MCF 10A (cell line): ENCODE measurements at regions not wholly inside any gene's neighbourhood (a gene's known extent, or its start where the extent isn't known, plus 50 kb on each side); places are given as distances from the start of the nearest gene placed in this dataset.

Source experiments
- BruUV-seq: library from RNA; stranded (reverse); fragments of 400-500 nt; replicated peaks from 2 replicates; lab custom pipeline; 2021; lab: Mats Ljungman, UMichigan
- CTCF ChIA-PET: fragments of 300-600 bp; sonication (Branson Sonifier 250); formaldehyde crosslinking; extraction: SDS; loops from one replicate; lab custom pipeline; 2021; ENCODE audit warnings: antibody characterized with exemption, inconsistent platforms; lab: Yijun Ruan, JAX
- POLR2A ChIA-PET: fragments of 300-600, 350-650 bp; sonication (Branson Sonifier 250); formaldehyde crosslinking; extraction: SDS; loops from one replicate; lab custom pipeline; 2020; ENCODE audit warnings: antibody characterized with exemption, inconsistent platforms; lab: Yijun Ruan, JAX
- DNase-seq: peaks from one replicate; pipeline ENCODE4 v3.0.0-alpha.2; 2018; ENCODE audit not compliant: unreplicated experiment
- H3K27ac Mint-ChIP-seq: one replicate; pipeline ENCODE4 v1.8.0; 2022; ENCODE audit warnings: mild to moderate bottlenecking, low read depth, mixed read lengths; ENCODE audit not compliant: unreplicated experiment
- H3K27me3 Mint-ChIP-seq: one replicate; pipeline ENCODE4 v1.8.0; 2022; ENCODE audit warnings: mixed read lengths; ENCODE audit not compliant: insufficient read depth, unreplicated experiment
- H3K36me3 Mint-ChIP-seq: one replicate; pipeline ENCODE4 v1.8.0; 2022; ENCODE audit warnings: mild to moderate bottlenecking, moderate library complexity, mixed read lengths; ENCODE audit not compliant: insufficient read depth, unreplicated experiment
- H3K4me1 Mint-ChIP-seq: one replicate; pipeline ENCODE4 v1.8.0; 2022; ENCODE audit warnings: mixed read lengths; ENCODE audit not compliant: insufficient read depth, unreplicated experiment
- H3K4me3 Mint-ChIP-seq: one replicate; pipeline ENCODE4 v1.8.0; 2022; ENCODE audit warnings: mild to moderate bottlenecking, moderate library complexity, mixed read lengths; ENCODE audit not compliant: unreplicated experiment
- H3K9me3 Mint-ChIP-seq: one replicate; pipeline ENCODE4 v1.8.0; 2022; ENCODE audit warnings: mixed read lengths; ENCODE audit not compliant: unreplicated experiment
- intact Hi-C: fragments of 100-400 bp; cut with micrococcal nuclease; formaldehyde crosslinking; loops from 2 replicates; pipeline ENCODE4 v1.14.1; 2022
- TF ChIP-seq, protein P1 (sequence below): fragments of 200-600 bp; IDR thresholded peaks from one replicate; pipeline ENCODE4 v1.8.0; 2022; ENCODE audit warnings: antibody characterized with exemption, mild to moderate bottlenecking; ENCODE audit not compliant: unreplicated experiment

DNA sequence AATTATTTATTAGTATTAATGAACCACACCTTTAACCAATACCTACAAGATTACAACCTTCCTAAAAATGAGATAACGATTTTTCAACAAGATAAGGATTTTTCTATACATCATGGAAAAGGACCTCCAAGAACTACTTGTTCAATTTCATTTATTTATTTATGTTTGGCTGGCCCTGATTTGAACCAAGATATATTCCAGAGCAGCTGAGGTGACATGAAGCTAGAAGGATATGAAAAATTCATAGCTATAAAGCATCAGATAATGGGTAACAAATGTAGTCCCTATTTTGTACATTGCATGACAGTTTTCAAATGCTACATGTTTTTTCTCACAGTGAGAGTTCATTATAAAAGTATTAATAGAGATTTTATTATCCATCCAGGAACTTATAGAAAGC lies 798.5 kb upstream of the ARRDC3 start:
- Mint-ChIP-seq H3K4me3 (no peak overlapping the region), H3K4me1 (no peaks in the 10 kb centered on the region), H3K36me3 (no peaks in the 10 kb centered on the region), H3K9me3 (no peaks in the 10 kb centered on the region), H3K27me3 (peaks cover 58% of the 10 kb centered on the region), H3K27ac (no peak overlapping the region)
- BruUV-seq: no TSS peak
- DNase-seq: no peak
- TF ChIP-seq, protein P1, sequence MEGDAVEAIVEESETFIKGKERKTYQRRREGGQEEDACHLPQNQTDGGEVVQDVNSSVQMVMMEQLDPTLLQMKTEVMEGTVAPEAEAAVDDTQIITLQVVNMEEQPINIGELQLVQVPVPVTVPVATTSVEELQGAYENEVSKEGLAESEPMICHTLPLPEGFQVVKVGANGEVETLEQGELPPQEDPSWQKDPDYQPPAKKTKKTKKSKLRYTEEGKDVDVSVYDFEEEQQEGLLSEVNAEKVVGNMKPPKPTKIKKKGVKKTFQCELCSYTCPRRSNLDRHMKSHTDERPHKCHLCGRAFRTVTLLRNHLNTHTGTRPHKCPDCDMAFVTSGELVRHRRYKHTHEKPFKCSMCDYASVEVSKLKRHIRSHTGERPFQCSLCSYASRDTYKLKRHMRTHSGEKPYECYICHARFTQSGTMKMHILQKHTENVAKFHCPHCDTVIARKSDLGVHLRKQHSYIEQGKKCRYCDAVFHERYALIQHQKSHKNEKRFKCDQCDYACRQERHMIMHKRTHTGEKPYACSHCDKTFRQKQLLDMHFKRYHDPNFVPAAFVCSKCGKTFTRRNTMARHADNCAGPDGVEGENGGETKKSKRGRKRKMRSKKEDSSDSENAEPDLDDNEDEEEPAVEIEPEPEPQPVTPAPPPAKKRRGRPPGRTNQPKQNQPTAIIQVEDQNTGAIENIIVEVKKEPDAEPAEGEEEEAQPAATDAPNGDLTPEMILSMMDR: no peak
- intact Hi-C loops: no loop called here
- ChIA-PET CTCF (no interaction called here), POLR2A (no interaction called here)

DNA sequence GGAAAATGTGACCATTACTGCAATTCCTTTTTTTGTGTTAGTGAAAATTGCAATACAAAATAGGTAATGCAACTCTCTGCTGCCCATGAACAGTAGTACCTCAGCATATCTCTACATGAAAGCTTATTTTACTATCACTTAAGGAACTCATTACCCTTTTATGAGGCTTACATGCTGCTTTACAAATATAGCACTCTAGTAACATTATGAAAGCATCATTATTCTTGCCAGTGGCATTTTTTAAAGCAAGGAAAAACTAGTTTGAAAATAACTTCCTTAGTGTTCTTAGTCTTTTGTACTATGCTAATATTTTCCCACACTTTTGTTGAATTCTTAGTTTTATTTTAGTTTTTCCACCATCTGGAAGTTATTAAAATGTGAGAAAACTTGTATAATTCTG lies 797.3 kb upstream of the ARRDC3 start:
- no peak for DNase-seq
- intact Hi-C loops: no loop called here
- H3K4me1 Mint-ChIP-seq: no peaks in the 10 kb centered on the region
- no peak overlapping the region for H3K4me3 Mint-ChIP-seq
- POLR2A ChIA-PET: no interaction called here
- BruUV-seq: no TSS peak
- CTCF ChIA-PET: no interaction called here
- TF ChIP-seq, protein P1: no peak
- H3K36me3 Mint-ChIP-seq: no peaks in the 10 kb centered on the region
- H3K9me3 Mint-ChIP-seq: no peaks in the 10 kb centered on the region
- H3K27ac Mint-ChIP-seq: no peak overlapping the region
- H3K27me3 Mint-ChIP-seq: peaks cover 48% of the 10 kb centered on the region

DNA sequence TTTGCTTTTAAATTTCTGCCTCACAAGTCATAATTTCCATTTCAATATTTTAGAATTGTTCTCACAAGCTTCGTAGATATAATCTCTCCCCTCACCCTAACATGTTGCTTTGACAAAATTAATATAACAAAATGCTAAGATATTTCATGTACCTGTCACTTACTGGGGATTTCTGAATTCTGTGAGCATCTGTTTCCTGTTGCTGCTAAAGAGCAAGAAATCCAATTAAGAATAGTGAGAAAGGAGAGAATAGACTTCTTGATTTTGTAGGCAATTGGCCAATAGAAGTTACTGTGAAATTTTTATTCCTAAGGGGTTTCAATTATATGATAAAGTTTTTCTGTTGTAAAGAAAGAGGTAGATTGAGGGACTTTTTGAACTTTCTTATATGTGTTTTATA lies 796.5 kb upstream of the ARRDC3 start:
- no peak for DNase-seq
- H3K27me3 Mint-ChIP-seq: peaks cover 53% of the 10 kb centered on the region
- POLR2A ChIA-PET: no interaction called here
- TF ChIP-seq, protein P1: no peak
- no peaks in the 10 kb centered on the region for H3K4me1 Mint-ChIP-seq
- intact Hi-C loops: no loop called here
- H3K9me3 Mint-ChIP-seq: no peaks in the 10 kb centered on the region
- no TSS peak for BruUV-seq
- CTCF ChIA-PET: no interaction called here
- no peak overlapping the region for H3K27ac Mint-ChIP-seq
- H3K36me3 Mint-ChIP-seq: no peaks in the 10 kb centered on the region
- H3K4me3 Mint-ChIP-seq: no peak overlapping the region

DNA sequence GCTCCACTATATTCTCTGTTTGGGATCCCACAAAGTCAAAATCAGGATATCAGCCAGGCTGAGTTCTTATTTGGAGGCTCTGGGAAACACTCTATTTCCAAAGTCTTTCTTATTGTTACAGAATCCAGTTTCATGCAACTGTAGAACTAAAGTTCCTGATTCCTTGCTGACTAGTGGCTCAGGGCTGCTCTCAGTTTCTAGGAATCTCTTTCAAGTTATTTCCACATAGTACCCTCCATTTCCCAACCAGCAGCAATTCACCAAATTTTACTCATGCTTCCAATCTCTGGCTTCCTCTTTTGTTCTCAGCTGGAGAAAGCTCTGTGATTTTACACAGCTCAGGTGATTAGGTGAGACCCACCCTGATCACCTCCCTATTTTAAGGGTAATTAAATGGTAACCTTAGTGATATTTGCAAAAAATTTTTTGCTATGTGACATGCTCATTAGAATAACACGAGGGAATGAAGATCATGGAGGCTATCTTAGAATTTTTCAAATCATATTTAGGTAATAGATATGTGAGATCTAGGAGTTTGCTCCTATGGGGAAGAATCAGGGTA lies 794.9 kb upstream of the ARRDC3 start:
- BruUV-seq: no TSS peak

More for the DNA sequence above, 794.9 kb upstream of the ARRDC3 start:
- Mint-ChIP-seq H3K4me1 (no peaks in the 10 kb centered on the region), H3K4me3 (no peak overlapping the region), H3K27me3 (peaks cover 53% of the 10 kb centered on the region), H3K27ac (no peak overlapping the region), H3K9me3 (no peaks in the 10 kb centered on the region), H3K36me3 (no peaks in the 10 kb centered on the region)
- no peak for DNase-seq
- CTCF ChIA-PET: no interaction called here
- POLR2A ChIA-PET: no interaction called here
- TF ChIP-seq, protein P1: no peak
- intact Hi-C loops: no loop called here
